HS-27A (cell line): ENCODE measurements at regions not wholly inside any gene's neighbourhood (a gene's known extent, or its start where the extent isn't known, plus 50 kb on each side); places are given as distances from the start of the nearest gene placed in this dataset.
"Not testable (repeated sequence)": the region's sequence is repeated elsewhere in the genome, so short reads cannot be mapped to it uniquely, and the experiment has no call there.

Source experiments
- DNase-seq: peaks from one replicate; pipeline ENCODE4 v3.0.0-alpha.2; 2012; ENCODE audit warnings: low read depth, missing footprints

DNA sequence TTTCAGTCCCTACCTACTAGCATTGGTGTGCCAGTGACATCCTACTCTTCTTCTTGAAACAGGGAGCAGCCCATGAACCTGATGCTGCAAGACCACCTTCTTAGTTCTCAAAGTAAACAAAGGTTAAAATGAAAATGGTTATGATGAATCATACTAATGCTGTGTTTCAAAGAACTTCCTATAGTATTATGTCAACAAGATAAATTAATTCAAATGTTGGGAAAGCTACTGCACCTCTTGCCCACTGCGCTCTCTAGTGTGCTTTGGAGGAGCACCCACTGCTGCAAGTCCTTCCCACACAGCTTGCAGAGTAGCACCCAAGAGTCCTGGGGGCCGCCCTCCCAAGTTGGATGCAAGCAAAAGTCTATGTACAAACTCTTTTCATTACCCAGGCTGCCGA is 81.1 kb downstream of the CD200R1L start:
- no peak for DNase-seq

DNA sequence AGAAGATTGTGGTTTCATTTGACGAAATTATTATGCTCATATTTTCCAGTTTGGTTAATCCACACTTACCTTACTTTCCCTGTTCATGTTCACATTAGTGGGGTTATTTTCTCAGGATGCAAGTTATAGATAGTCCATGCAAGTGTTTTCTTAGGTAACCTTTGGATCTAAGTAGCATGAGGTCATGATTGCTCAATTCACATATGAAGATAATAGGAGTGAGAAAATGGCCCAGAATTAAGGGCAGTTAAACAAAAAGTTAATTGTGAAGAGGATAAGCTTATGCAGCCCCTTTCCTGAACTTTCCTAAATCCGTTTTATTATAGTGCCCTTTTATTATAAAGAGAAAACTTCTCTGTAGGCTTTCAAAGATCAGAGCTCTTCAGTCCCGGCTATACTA is 83.4 kb downstream of the CD200R1L start:
- no peak for DNase-seq

DNA sequence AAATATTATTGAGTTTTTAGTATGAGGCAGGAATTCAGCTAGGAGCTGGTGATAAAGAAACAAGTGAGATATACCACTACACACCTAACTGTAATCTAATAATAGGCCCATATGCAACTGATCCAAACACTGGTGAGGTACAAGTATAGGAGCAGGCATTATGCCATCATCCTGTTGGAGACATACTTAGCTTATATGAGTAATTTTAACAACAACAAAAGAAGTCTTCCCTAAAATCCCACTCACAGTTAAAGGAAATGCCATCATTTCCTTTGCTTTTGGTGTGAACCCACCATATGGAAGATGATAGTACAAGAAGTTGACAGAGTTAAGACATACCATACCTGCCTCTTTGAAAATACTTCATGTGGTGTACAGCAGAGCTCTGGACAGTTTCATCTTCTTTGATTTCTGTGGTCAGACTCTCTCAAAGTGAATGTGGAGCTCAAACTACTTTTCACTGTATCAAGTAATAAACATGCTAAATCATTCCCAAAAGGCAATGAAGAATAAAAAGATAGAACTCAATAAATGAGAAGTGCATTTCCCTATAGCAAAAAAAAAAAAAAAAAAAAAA is 85.5 kb downstream of the CD200R1L start:
- DNase-seq, result no peak

DNA sequence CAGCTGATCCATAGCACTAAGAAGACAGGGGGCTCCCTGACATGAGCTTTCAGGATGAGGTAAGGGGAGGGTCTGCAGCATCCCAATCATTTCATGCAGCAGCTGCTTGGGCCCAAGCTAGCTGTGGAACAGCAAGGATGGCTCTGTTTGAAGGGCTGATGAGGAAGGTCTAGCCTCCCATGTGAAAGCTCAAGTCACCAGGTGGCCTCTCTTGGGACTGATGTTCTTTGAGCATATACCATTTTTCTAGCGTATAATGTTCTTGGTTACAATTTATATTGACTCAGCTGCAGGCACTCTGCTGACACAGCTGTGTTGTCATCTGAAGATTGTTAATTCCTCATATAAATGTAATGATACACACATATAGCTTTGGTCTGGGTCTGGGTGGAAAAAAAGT is 87.0 kb downstream of the CD200R1L start:
- DNase-seq, result no peak

DNA sequence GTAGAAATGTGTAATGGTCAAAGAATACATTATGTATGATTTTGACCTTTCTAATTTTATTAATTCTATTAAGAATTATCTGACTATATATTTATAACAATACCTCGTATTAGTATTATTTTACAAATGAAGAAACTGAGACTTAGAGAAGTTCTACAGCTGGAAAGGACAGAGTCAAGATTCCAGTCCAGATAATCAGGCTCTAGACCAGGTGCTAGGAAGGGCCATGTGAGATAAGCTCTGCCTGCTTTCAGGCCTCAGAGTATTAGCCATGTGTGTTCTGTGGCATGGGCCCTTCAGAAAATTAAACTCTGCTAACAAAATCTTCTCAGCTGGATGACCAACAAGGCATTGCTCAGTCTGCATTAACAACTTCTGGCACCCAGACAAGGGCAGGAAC is 87.5 kb downstream of the CD200R1L start:
- no peak for DNase-seq

DNA sequence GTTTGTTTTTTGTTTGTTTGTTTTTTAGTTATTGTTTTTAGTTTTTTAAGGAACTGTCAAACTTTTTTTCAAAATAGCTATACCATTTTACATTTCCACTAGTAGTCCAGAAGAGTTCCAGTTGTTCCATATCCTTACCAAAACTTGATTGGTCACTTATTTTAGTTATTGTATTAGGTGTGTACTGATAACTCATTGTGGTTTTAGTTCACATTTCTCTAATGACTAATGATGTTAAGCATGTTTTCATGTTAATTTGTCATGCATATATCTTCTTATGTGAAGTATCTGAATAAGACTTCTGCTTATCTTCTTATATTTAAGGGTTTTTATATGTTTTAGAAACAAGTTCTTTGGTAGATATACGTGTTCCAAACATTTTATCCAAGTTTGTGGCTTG is 89.5 kb downstream of the CD200R1L start:
- no peak for DNase-seq

DNA sequence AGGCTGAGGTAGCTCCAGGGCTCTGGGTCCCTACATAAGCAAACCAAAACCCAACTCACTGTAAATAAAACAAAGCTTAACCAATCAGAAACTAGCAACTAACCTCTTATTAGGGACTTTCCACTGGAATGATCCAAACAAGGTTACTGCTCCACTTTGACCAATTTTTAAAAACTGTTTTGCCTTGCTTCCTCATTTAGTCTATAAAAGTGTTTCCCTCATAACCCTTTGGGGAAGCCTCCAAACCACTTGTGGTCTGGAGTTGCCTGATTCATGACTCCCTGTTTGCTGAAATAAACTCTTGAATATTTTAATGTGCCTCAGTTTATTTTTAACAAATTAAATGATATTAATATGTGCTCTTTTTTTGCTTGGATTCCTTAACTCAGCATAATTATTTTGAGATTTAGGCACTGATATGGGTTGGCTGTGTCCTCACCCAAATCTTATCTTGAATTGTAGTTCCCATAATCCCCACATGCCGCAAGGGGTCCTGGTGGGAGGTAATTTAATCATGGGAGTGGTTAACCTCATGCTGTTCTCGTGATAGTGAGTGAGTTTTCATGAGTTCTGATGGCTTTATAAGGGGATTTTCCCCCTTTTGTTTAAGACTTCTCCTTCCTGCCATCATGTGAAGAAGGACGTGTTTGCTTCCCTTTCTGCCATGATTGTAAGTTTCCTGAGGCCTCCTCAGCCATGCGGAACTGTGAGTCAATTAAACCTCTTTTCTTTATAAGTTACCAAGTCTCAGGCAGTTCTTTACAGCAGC is 90.6 kb downstream of the CD200R1L start:
- DNase-seq, result no peak

DNA sequence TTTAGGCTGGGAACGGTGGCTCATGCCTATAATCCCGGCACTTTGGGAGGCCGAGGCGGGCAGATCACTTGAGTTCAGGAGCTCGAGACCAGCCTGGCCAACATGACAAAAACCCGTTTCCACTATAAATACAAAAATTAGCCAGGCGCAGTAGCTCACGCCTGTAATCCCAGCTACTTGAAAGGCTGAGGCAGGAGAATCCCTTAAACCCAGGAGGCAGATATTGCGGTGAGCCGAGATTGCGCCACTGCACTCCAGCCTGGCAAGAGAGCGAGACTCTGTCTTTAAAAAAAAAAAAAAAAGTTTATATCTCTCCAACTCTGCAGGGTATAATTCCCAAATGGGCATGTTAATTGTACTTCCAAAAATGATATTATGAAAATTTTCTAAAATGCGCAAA is 91.6 kb downstream of the CD200R1L start:
- not testable (repeated sequence) for DNase-seq

DNA sequence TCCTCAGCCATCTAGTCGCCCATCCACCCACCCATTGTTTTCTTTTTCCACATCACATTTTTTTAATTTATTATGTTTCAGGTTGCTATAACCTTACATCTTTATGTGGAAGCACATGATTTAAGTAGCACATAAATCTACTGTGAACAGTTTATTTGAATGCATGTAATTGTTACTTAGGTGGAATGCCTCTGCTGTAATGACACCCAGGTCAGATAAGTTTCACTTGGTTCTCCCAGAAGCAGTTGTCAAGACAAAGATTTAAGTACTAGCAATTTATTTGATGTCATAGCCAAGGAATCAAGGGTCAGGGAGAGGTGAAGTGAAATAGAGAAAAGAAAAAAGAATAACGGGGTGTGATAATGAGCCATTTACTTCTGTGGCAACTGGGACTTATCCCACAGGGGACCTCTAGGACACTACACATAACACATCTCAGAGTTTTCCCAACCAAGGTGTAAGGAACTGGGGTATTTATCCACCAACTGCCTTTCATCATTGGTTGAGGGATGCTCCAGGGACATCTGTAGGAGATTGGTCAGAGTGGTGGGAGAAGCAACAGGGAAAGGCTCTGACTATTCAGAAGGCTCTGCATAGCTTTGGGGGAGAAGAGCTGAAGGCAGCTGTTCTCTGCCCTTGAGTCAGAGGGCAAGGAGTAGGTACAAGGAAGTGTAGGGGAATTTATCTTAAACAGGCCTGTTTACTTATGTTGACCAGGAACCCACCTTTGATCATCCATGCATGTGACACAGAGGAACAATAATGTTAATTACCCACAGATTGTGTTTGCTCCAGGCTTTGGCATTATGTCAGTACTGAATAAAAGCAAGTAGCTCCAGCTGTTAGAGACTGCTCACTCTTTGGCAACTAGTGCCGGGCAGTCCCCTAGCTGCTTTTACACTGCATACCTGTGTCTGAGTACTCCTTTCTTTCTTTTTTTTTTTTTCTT is 94.8 kb downstream of the CD200R1L start:
- no peak for DNase-seq

DNA sequence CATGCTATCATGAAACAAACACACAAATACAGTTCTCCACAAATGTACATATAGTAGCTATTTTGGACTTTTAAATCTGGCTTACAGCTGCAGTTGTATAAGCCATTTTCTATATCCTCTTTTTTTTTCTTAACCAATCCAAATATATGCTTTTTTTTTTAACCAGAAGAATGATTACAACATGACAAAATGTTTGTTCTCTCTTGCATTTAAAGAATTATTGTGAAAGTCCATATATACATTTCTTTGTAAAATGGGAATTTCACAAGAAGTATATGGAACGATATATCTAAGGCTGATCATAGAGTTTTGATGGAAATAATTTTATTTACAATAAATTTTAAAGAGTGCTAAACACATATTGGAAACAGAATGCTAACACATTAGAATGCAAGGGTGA is 95.6 kb downstream of the CD200R1L start:
- DNase-seq, result no peak

DNA sequence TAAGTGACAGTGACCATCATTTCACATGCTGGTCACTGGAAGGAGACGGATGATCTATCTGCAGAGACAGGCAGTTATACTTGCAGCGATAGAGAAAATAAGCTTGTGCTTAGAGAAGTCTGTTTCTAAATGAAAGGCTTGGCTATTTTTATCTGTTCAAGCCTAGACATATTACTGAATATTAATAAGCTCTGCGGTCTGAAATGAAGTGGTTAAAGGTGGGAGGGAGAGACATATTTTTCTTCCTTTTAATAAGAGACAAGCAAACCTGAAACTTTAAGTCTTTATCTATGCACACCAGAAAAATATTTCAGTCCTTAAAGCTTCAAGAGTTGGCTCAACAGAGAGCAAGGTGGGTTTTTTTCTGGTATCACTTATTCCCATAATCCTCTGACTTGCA is 99.0 kb downstream of the CD200R1L start:
- no peak for DNase-seq

DNA sequence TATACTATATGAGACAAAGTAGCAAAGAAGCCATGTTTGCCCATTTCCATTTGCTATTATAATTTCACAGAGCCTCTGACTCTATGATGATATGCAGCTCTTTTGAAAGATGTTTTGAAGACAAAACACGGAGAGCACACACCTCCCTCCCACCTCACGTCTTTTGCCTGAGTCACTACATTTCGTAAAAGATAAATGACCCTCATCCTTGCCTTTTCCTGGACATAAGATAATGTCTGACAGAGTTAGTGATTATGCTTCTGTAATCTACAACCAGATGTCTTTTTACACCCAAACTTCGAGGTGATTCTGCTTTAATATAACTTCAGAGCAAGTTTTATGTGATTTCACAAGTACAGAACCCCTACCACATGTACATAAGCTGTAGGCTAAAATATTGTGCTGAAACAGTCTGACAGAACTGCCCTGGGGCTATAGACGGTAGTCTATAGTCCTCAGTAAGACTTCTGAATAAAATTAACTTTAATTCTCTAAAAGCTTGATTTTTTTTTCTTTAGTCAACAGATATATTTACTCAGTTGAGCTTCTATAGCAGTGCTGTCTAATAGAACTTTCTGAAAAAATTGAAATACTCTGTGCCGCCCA is 99.9 kb downstream of the CD200R1L start:
- no peak for DNase-seq

DNA sequence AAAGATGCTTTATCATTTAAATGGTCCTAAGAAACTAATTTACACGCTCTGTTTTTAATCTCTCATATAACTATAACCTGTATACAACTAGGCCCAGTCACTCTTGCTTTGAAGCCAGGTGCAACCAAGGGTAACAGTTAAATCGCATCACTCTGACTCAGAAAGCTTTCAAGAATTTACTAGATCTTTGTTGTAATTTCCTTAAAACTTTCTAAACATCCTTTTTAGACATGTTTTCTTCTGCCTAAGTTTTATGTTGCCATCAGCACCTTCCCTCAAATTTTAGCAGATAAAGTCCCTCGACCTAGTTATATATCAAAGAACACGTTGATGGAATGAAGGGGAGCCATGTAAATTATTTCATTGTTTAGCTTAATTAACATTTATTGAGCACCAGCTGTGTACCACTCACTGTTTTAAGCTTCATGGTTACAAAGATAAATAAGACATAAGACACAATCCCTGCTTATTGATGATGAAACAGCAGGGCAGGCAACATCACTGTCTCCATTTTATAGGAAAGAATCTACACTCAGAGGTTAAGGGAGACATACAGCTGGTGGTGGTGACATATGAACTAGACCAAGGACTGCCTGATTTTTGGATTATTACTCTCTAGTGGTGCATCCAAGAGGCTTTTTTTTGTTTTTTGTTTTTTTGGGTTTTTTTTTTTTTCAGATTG is 101.0 kb downstream of the CD200R1L start:
- no peak for DNase-seq

DNA sequence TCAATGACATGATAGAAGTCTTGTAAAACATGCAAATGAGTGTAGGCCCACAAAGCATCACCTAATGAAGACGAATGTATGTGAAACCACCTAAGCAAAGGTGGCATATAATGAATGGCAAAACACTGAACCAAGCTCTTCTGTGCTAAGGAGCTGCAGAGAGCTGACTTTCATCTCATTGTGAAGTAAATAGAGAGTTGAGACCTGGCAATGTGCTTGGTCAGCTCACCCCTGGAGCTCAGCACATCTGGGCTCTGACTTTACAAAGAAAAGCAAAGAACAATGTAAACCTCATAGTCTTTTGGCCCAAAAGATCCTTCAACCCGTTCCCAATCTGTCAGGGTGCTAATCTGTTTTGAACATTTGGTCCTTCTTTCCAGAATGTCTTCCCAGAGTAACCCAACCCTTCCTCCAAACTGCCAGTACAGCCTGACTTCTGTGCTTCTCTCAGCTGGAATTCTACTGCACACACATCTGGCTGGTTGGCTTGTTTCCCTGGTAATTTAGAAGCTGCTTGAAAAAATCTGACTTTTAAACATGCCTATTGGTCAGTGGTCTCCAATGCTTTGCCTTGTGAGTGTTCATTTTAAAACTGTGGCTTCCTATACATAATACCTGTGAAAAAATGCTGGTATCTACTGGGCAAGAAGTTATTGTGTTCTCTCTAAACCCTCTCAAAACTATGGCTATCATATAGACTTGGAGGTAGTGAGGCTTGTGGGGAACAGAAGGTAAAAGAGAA is 101.7 kb downstream of the CD200R1L start:
- no peak for DNase-seq

DNA sequence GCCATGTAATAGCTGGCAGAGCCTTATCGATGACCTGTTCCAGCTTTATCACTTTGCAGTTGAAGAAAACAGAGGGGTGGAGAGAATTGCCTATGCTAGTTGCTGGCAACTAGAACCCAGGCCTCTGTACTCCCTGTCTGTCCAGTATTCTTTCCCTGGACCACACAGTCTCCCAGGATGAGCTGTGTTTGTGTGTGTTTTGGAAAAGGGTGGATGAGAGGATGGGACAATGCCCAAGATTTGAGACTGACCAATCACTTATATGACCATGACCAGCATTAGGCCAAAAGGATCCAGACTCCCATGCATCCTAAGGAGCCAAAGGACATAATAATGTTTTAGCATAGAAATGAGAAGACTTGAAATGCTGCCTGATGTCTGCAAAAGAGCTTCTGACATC is 102.6 kb downstream of the CD200R1L start:
- DNase-seq, result no peak

DNA sequence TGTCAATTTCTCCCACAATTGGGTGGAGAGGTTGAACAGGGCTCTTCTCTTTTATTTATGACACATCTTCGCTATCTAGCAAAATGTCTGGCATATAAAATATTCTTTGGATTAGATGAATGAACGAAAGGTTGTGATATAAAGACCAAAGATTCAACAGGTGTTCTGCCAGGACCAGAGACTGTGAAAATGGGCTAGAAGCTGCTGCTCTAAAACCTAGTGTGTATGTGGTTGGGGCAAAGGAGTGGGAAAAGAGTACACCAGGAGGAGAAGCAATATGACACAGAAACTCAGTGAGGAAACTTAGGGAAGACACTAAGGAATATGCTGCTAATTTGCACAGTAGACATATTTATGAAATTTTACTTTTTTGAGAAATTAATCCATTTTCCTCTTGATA is 102.0 kb upstream of the CCDC80 start:
- no peak for DNase-seq

DNA sequence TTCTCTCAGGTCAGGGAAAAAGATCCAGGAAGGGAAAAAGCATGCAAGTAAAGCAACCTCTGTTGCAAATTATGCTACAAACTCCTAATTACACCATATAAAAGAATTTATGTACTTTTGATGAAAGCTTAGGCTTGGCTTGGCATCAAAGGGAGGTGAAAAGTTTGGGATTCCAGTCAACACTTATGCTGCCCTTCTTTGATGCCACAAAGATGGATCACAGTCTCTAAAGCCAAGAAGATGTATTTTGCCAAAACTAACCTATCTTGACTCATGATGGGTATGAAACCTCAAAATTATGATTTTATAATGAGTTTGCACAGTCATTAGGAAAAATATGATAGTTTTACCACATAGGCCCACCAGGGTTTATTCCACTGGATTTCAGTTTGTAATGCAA is 101.0 kb upstream of the CCDC80 start:
- no peak for DNase-seq

DNA sequence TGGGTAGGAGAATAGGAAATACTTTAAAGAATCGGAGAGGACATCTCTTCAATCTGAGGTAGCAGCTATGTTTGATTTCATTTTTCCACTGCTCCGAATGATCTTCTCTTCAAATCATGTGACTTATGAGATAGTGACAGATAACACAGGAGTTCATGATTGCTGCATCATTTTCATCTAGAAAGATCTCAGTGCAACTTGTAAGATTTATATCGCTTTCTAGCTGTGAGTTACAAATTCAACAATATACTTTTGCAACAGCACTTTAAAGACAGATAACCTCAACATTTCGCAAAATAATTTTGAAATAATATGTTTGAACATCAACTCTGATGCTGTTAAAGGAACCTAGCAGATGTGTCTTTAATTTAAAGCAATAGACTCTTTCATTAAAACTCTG is 99.9 kb upstream of the CCDC80 start:
- DNase-seq, result no peak

DNA sequence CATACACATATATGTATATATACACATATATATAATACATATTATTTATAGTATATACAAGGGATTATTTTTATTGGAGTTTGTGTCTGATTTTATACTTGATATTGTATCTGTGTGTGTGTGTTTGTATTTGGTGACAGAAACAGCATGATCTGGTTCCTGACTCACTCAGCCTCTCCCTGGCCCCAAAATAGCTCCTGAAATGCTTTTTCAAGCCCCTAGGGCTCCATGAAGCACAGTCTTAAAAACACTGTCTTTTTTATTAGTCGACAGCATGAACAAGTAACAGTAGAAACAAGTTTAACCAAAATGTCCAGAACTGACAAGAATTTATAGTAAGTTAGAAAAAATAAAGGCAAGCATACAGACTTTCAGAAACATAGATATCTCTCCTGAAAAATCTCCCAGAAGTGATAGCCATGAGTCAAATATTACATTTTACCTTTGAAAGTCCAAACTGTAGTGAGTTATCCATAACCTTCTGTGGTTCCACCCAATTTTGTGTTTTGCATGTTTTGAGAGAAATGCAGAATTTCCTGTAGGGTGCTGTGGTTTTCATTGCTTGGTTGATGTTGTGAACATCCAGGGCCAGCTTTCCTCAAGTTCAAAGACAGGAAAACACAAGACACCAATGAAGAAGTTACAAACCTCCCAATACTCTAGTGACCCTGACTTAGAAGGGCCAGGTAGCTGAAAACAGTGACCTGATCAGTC is 98.5 kb upstream of the CCDC80 start:
- no peak for DNase-seq

DNA sequence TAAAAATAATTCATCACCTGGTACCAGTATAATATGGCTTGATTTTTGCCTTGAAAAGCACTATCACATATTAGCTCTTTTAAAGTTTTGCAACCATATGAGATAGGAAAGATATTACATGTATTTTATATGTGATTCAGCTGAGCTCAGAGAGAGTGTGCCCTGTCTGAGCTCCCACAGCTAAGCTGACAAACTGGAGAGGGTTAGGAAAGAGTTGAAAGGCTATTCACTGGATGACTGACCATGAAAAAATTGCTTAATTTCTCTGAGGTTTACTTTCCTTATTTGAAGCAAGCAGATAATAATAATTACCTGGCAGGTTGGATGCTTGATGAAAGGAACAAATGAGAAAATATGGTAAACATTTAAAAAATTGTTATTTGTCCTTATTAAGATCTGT is 97.4 kb upstream of the CCDC80 start:
- no peak for DNase-seq
